Breast epithelium (tissue), 4 donors: ENCODE measurements at regions not wholly inside any gene's neighbourhood (a gene's known extent, or its start where the extent isn't known, plus 50 kb on each side); places are given as distances from the start of the nearest gene placed in this dataset.

Source experiments
- DNase-seq, 2 donors: peaks; one replicate each; pipeline ENCODE4 v3.0.0-alpha.2; 2019; ENCODE audit warnings: low spot score in 2 of 2
- H3K27ac ChIP-seq, 2 donors: fragments of 200-600 bp; sonication (generic) in 1 of 2; one replicate each; pipeline ENCODE4 v1.5.1; 2016 to 2019; ENCODE audit warnings: mild to moderate bottlenecking in 1 of 2
- H3K27me3 ChIP-seq, 2 donors: fragments of 200-600 bp; sonication (generic) in 1 of 2; one replicate each; pipeline versions ENCODE4 v1.5.1 to v1.6.0; 2017 to 2019; ENCODE audit warnings: control low read depth in 1 of 2, mild to moderate bottlenecking in 1 of 2
- H3K36me3 ChIP-seq: fragments of 200-600 bp; one replicate; pipeline ENCODE4 v1.5.1; 2019
- H3K4me1 ChIP-seq, 2 donors: fragments of 200-600 bp; sonication (generic); one replicate each; pipeline ENCODE4 v1.5.1; 2016 to 2019; ENCODE audit warnings: control low read depth in 1 of 2
- H3K4me3 ChIP-seq, 3 donors: fragments of 200-600 bp; sonication (generic); 1 replicate in 2 of 3; 2 replicates in 1 of 3; pipeline ENCODE4 v1.5.1; 2016 to 2019; ENCODE audit warnings: mild to moderate bottlenecking in 3 of 3, moderate library complexity in 2 of 3
- H3K9me3 ChIP-seq, 2 donors: fragments of 200-600 bp; sonication (generic) in 1 of 2; one replicate each; pipeline ENCODE4 v1.5.1; 2016 to 2019; ENCODE audit warnings: control low read depth in 1 of 2
- CTCF ChIP-seq, 3 donors: fragments of 450-650 bp; IDR thresholded peaks; one replicate each; pipeline ENCODE4 v1.5.1; 2016 to 2017; ENCODE audit warnings: antibody characterized with exemption in 3 of 3, mild to moderate bottlenecking in 3 of 3, moderate library complexity in 3 of 3
- POLR2A ChIP-seq: fragments of 450-650 bp; IDR thresholded peaks from one replicate; pipeline ENCODE4 v1.6.1; 2016; ENCODE audit warnings: antibody characterized with exemption, mild to moderate bottlenecking, moderate library complexity
- POLR2AphosphoS5 ChIP-seq, 3 donors: sonication (generic); formaldehyde crosslinking; IDR thresholded peaks; one replicate each; pipeline ENCODE4 v1.6.1; 2017; ENCODE audit warnings: antibody characterized with exemption in 3 of 3
- intact Hi-C: fragments of 100-400 bp; cut with DNase I; formaldehyde crosslinking; loops from one replicate; pipeline ENCODE4 v1.15.1; 2023; ENCODE audit warnings: low total_unique reads

GRCh38 chr5:91867799-91868198 lies 484.7 kb upstream of the ARRDC3 start:
- DNase-seq, result no peak
- Histone ChIP-seq H3K4me3 (no peak overlapping the region), H3K4me1 (no peaks in the 10 kb centered on the region), H3K27ac (no peak overlapping the region), H3K36me3 (no peaks in the 10 kb centered on the region), H3K27me3 (no peaks in the 10 kb centered on the region), H3K9me3 (no peaks in the 10 kb centered on the region)
- intact Hi-C loops, result no loop called here
- no peak for TF ChIP-seq POLR2A
- no peak for TF ChIP-seq POLR2AphosphoS5 (IDR thresholded peaks at IDR 0.05)
- no peak for TF ChIP-seq CTCF (IDR thresholded peaks at IDR 0.05)

- Histone ChIP-seq H3K36me3 (no peaks in the 10 kb centered on the region), H3K27ac (no peak overlapping the region), H3K9me3 (no peaks in the 10 kb centered on the region), H3K4me1 (no peaks in the 10 kb centered on the region), H3K27me3 (no peaks in the 10 kb centered on the region), H3K4me3 (no peak overlapping the region)
- DNase-seq, result no peak
- intact Hi-C loops, result no loop called here
- TF ChIP-seq POLR2AphosphoS5 (IDR thresholded peaks at IDR 0.05) (no peak), CTCF (IDR thresholded peaks at IDR 0.05) (no peak), POLR2A (no peak)
These were observed 482.8 kb upstream of the ARRDC3 start for GRCh38 chr5:91865915-91866314.

- Histone ChIP-seq H3K9me3 (no peaks in the 10 kb centered on the region), H3K27me3 (no peaks in the 10 kb centered on the region), H3K4me3 (no peak overlapping the region), H3K27ac (no peak overlapping the region), H3K4me1 (no peaks in the 10 kb centered on the region), H3K36me3 (no peaks in the 10 kb centered on the region)
- intact Hi-C loops, result no loop called here
- no peak for DNase-seq
- TF ChIP-seq CTCF (IDR thresholded peaks at IDR 0.05), result no peak
- no peak for TF ChIP-seq POLR2AphosphoS5 (IDR thresholded peaks at IDR 0.05)
- no peak for TF ChIP-seq POLR2A
These were observed 481.8 kb upstream of the ARRDC3 start for GRCh38 chr5:91864962-91865361.

GRCh38 chr5:91851670-91852069 lies 468.6 kb upstream of the ARRDC3 start:
- Histone ChIP-seq H3K4me1 (no peaks in the 10 kb centered on the region), H3K4me3 (no peak overlapping the region), H3K27ac (no peak overlapping the region), H3K27me3 (no peaks in the 10 kb centered on the region), H3K36me3 (no peaks in the 10 kb centered on the region), H3K9me3 (no peaks in the 10 kb centered on the region)
- TF ChIP-seq POLR2AphosphoS5 (IDR thresholded peaks at IDR 0.05) (no peak), POLR2A (no peak), CTCF (IDR thresholded peaks at IDR 0.05) (no peak)
- DNase-seq, result no peak
- intact Hi-C loops, result no loop called here

- H3K27ac ChIP-seq, result no peak overlapping the region
- H3K27me3 ChIP-seq, result no peaks in the 10 kb centered on the region
- no peak for DNase-seq
- no peaks in the 10 kb centered on the region for H3K4me1 ChIP-seq
- H3K9me3 ChIP-seq, result no peaks in the 10 kb centered on the region
- H3K4me3 ChIP-seq, result no peak overlapping the region
- H3K36me3 ChIP-seq, result no peaks in the 10 kb centered on the region
- intact Hi-C loops, result no loop called here
- TF ChIP-seq POLR2A (no peak), POLR2AphosphoS5 (IDR thresholded peaks at IDR 0.05) (no peak), CTCF (IDR thresholded peaks at IDR 0.05) (no peak)
These were observed 466.9 kb upstream of the ARRDC3 start for GRCh38 chr5:91850031-91850430.
